ENCODE measurements at regions not wholly inside any gene's neighbourhood (a gene's known extent, or its start where the extent isn't known, plus 50 kb on each side); places are given as distances from the start of the nearest gene placed in this dataset.

GRCh38 chr12:18932715-18933114 lies 194.8 kb downstream of the CAPZA3 start:
- no peak overlapping the region for H3K4me2 ChIP-seq (ENCODE audit: insufficient read depth in 1 of 2, low read depth in 2 of 2, low read length in 2 of 2)
- CTCF ChIA-PET (ENCODE audit: partially characterized antibody): no interaction called here
- no peak for DNase-seq (ENCODE audit: low read depth in 1 of 2, low spot score in 2 of 2)
- H4K5ac ChIP-seq (ENCODE audit: insufficient read length, low read depth, low read length): no peak overlapping the region
- H3K79me2 ChIP-seq (ENCODE audit: control insufficient read depth in 1 of 2, insufficient read depth in 2 of 2, low read length in 2 of 2): no peaks in the 10 kb centered on the region
- no peaks in the 10 kb centered on the region for H3K79me1 ChIP-seq (ENCODE audit: low read depth, low read length)
- H2BK15ac ChIP-seq (ENCODE audit: low read length): no peak overlapping the region
- POLR2A ChIA-PET (ENCODE audit: partially characterized antibody): no interaction called here
- H3K4ac ChIP-seq (replicated peaks; ENCODE audit: insufficient read length, low read depth, low read length): no peak overlapping the region
- H2AK5ac ChIP-seq (ENCODE audit: low read depth, low read length): no peak overlapping the region
- no peaks in the 10 kb centered on the region for H3K23me2 ChIP-seq (ENCODE audit: low read depth, low read length)
- no peak overlapping the region for H3K18ac ChIP-seq (ENCODE audit: extremely low read depth, low read length)
- no peak overlapping the region for H3K56ac ChIP-seq (replicated peaks; ENCODE audit: insufficient read length, low read depth, low read length)
- H3K27me3 ChIP-seq (replicated peaks in 1 of 4; ENCODE audit: control insufficient read depth in 3 of 4, extremely low read depth in 1 of 4, insufficient read depth in 3 of 4, low read length in 3 of 4): no peaks in the 10 kb centered on the region
- WGBS, 2 experiments (ENCODE audit: extremely low coverage in 1 of 2, insufficient coverage in 1 of 2, insufficient read length in 1 of 2, insufficient replicate concordance in 2 of 2, low coverage in 1 of 2, low lambda C conversion rate in 2 of 2, missing lambda C conversion rate in 1 of 2): 63% methylated on average over 2 of the region's 2 CpGs; no CpG with 5 or more reads in 1 of the 2 experiments
- H3K9ac ChIP-seq (replicated peaks in 1 of 4; ENCODE audit: extremely low read depth in 1 of 4, low read depth in 3 of 4, low read length in 3 of 4): no peak overlapping the region
- no peak overlapping the region for H4K91ac ChIP-seq (replicated peaks; ENCODE audit: insufficient read length, low read length)
- peaks cover 5 to 9% of the 10 kb centered on the region in 2 experiments; a peak in 2 of 4 replicates for H3K9me3 ChIP-seq (ENCODE audit: insufficient read depth in 2 of 2, low read depth in 1 of 2, low read length in 1 of 2)
- no peaks in the 10 kb centered on the region for H4K20me1 ChIP-seq (replicated peaks in 1 of 2; ENCODE audit: control insufficient read depth in 1 of 2, insufficient read depth in 2 of 2, low read length in 2 of 2)
- no peak overlapping the region for H3K27ac ChIP-seq (ENCODE audit: low read depth, low read length)
- H2AFZ ChIP-seq (ENCODE audit: low read length): no peak overlapping the region
- no peak overlapping the region for H3K23ac ChIP-seq (ENCODE audit: insufficient read length)
- no peaks in the 10 kb centered on the region; a peak in 1 of 8 replicates for H3K36me3 ChIP-seq (ENCODE audit: control insufficient read depth in 2 of 4, insufficient read depth in 4 of 4, low read length in 3 of 4)
- H2BK5ac ChIP-seq (ENCODE audit: low read depth, low read length): no peak overlapping the region
- H3K14ac ChIP-seq (ENCODE audit: insufficient read length): no peak overlapping the region
- no peak overlapping the region for H4K8ac ChIP-seq (ENCODE audit: extremely low read depth, insufficient read depth, low read length)
- no peak for FAIRE-seq
- H2BK120ac ChIP-seq (replicated peaks; ENCODE audit: low read depth, low read length): no peak overlapping the region
- peaks cover 0 to 9% (median 2%) of the 10 kb centered on the region in 4 experiments; a peak in 3 of 7 replicates for H3K4me1 ChIP-seq (replicated peaks in 1 of 4; ENCODE audit: control insufficient read depth in 3 of 4, insufficient read depth in 4 of 4, low read length in 3 of 4)
- H3K4me3 ChIP-seq (ENCODE audit: extremely low read depth in 1 of 4, insufficient read depth in 2 of 4, low read depth in 3 of 4, low read length in 4 of 4): no peak overlapping the region
- no peak for TF ChIP-seq BACH1 (IDR thresholded peaks at IDR 0.05; ENCODE audit: low read length)
- no peak for TF ChIP-seq CBX8 (IDR thresholded peaks at IDR 0.05; ENCODE audit: borderline replicate concordance, low read depth, low read length)
- no peak for TF ChIP-seq CHD2 (IDR thresholded peaks at IDR 0.05; ENCODE audit: low read length)
- TF ChIP-seq RNF2 (IDR thresholded peaks at IDR 0.05; ENCODE audit: borderline replicate concordance, low read depth, low read length, missing control alignments, poor library complexity, severe bottlenecking): no peak
- TF ChIP-seq MAX (IDR thresholded peaks at IDR 0.05): no peak
- no peak for TF ChIP-seq FOSL1 (IDR thresholded peaks at IDR 0.05; ENCODE audit: insufficient read depth, low read depth, low read length)
- no peak for TF ChIP-seq POU5F1 (IDR thresholded peaks at IDR 0.05; ENCODE audit: low read depth, low read length)
- no peak for TF ChIP-seq CTCF (IDR thresholded peaks at IDR 0.05; ENCODE audit: control extremely low read depth in 1 of 3, insufficient read depth in 1 of 3, low read depth in 1 of 3, low read length in 3 of 3)
- TF ChIP-seq TEAD4 (IDR thresholded peaks at IDR 0.05; ENCODE audit: low read depth, low read length): no peak
- TF ChIP-seq KDM1A (IDR thresholded peaks at IDR 0.05; ENCODE audit: borderline replicate concordance, low read length): no peak
- no peak for TF ChIP-seq ZNF274 (IDR thresholded peaks at IDR 0.05; ENCODE audit: borderline replicate concordance, extremely low read depth, low read length)
- H2BK20ac ChIP-seq (ENCODE audit: low read length): no peak overlapping the region
- H2BK12ac ChIP-seq (ENCODE audit: low read depth, low read length): no peak overlapping the region

Data from H1 (cell line).